NCI-H2227 (cell line): ENCODE measurements at regions not wholly inside any gene's neighbourhood (a gene's known extent, or its start where the extent isn't known, plus 50 kb on each side); places are given as distances from the start of the nearest gene placed in this dataset.
"Not testable (repeated sequence)": the region's sequence is repeated elsewhere in the genome, so short reads cannot be mapped to it uniquely, and the experiment has no call there.

ENCODE experiments used
- DNase-seq: peaks from one replicate; lab custom pipeline; 2025; ENCODE audit not compliant: unreplicated experiment; lab: John Stamatoyannopoulos, UW

- no peak for DNase-seq
Measured at GRCh38 chr2:8594731-8595427, 87.0 kb upstream of the ID2 start.

GRCh38 chr2:8595428-8595805 is 86.4 kb upstream of the ID2 start:
- no peak for DNase-seq

- no peak for DNase-seq
Measured at GRCh38 chr2:8595811-8596600, 85.8 kb upstream of the ID2 start.

GRCh38 chr2:8597094-8597493 is 84.8 kb upstream of the ID2 start:
- DNase-seq: no peak

GRCh38 chr2:8597559-8598225 is 84.2 kb upstream of the ID2 start:
- DNase-seq: no peak

GRCh38 chr2:8598295-8599165 is 83.3 kb upstream of the ID2 start:
- DNase-seq: no peak

- DNase-seq: no peak
Measured at GRCh38 chr2:8599421-8600242, 82.2 kb upstream of the ID2 start.

- DNase-seq: no peak
Measured at GRCh38 chr2:8600456-8600855, 81.4 kb upstream of the ID2 start.

GRCh38 chr2:8602809-8603208 is 79.0 kb upstream of the ID2 start:
- no peak for DNase-seq

- DNase-seq: not testable (repeated sequence)
Measured at GRCh38 chr2:8603356-8603755, 78.5 kb upstream of the ID2 start.

GRCh38 chr2:8604262-8604661 is 77.6 kb upstream of the ID2 start:
- no peak for DNase-seq

- no peak for DNase-seq
Measured at GRCh38 chr2:8605351-8606065, 76.3 kb upstream of the ID2 start.

GRCh38 chr2:8606226-8606625 is 75.6 kb upstream of the ID2 start:
- no peak for DNase-seq

- DNase-seq: no peak
Measured at GRCh38 chr2:8606649-8607550, 75.0 kb upstream of the ID2 start.

GRCh38 chr2:8607606-8608005 is 74.2 kb upstream of the ID2 start:
- DNase-seq: no peak

- DNase-seq: no peak
Measured at GRCh38 chr2:8608411-8608954, 73.4 kb upstream of the ID2 start.

- DNase-seq: no peak
Measured at GRCh38 chr2:8609357-8609811, 72.5 kb upstream of the ID2 start.

GRCh38 chr2:8610775-8611174 is 71.1 kb upstream of the ID2 start:
- not testable (repeated sequence) for DNase-seq
